CD8-positive, alpha-beta memory T cell (primary cell): ENCODE measurements at regions not wholly inside any gene's neighbourhood (a gene's known extent, or its start where the extent isn't known, plus 50 kb on each side); places are given as distances from the start of the nearest gene placed in this dataset.

Experiments used
- CTCF ChIA-PET: fragments of 350-600 bp; sonication (Branson Sonifier 250); formaldehyde crosslinking; loops from one replicate; lab custom pipeline; 2021; ENCODE audit warnings: antibody characterized with exemption; lab: Charles Lee
- POLR2A ChIA-PET: fragments of 350-600 bp; sonication (Branson Sonifier 250); formaldehyde crosslinking; loops from one replicate; lab custom pipeline; 2021; ENCODE audit warnings: antibody characterized with exemption; lab: Charles Lee
- DNase-seq, 5 donors: peaks; one replicate each; pipeline versions ENCODE4 v3.0.0 to v3.0.0-alpha.2; 2020 to 2022; ENCODE audit warnings: mixed read lengths in 1 of 5
- H3K27ac ChIP-seq: one replicate; pipeline ENCODE4 v1.7.0; 2013; ENCODE audit warnings: low read depth, mild to moderate bottlenecking, low read length, moderate library complexity
- H3K27me3 ChIP-seq: 2 replicates; pipeline ENCODE4 v1.7.0; 2013; ENCODE audit warnings: low read length, mild to moderate bottlenecking; ENCODE audit not compliant: insufficient read depth, poor library complexity, severe bottlenecking
- H3K36me3 ChIP-seq: 2 replicates; pipeline ENCODE4 v1.7.0; 2013; ENCODE audit warnings: mild to moderate bottlenecking, low read length, moderate library complexity; ENCODE audit not compliant: insufficient read depth
- H3K4me1 ChIP-seq: 2 replicates; pipeline ENCODE4 v1.7.0; 2013; ENCODE audit warnings: mild to moderate bottlenecking, low read length, moderate library complexity; ENCODE audit not compliant: insufficient read depth
- H3K4me3 ChIP-seq: 2 replicates; pipeline ENCODE4 v1.7.0; 2013; ENCODE audit warnings: mild to moderate bottlenecking, low read length
- H3K9me3 ChIP-seq: 2 replicates; pipeline ENCODE4 v1.7.0; 2013; ENCODE audit warnings: mild to moderate bottlenecking, low read length
- H3K27ac Mint-ChIP-seq, 8 donors: one replicate each; pipeline ENCODE4 v1.8.0; 2020 to 2021; ENCODE audit warnings: mixed read lengths in 8 of 8, mild to moderate bottlenecking in 6 of 8, inconsistent platforms in 3 of 8, moderate library complexity in 3 of 8
- H3K27me3 Mint-ChIP-seq, 2 donors: one replicate each; pipeline ENCODE4 v1.8.0; 2020 to 2021; ENCODE audit warnings: mixed read lengths in 2 of 2, mild to moderate bottlenecking in 1 of 2, moderate library complexity in 1 of 2
- H3K36me3 Mint-ChIP-seq, 3 donors: one replicate each; pipeline ENCODE4 v1.8.0; 2020 to 2021; ENCODE audit warnings: mixed read lengths in 3 of 3, inconsistent platforms in 1 of 3, mild to moderate bottlenecking in 1 of 3
- H3K4me1 Mint-ChIP-seq, 3 donors: one replicate each; pipeline ENCODE4 v1.8.0; 2020 to 2021; ENCODE audit warnings: mixed read lengths in 3 of 3, inconsistent platforms in 1 of 3, mild to moderate bottlenecking in 1 of 3
- H3K4me3 Mint-ChIP-seq, 7 donors: one replicate each; pipeline ENCODE4 v1.8.0; 2020 to 2021; ENCODE audit warnings: mixed read lengths in 7 of 7, mild to moderate bottlenecking in 6 of 7, moderate library complexity in 4 of 7, inconsistent platforms in 2 of 7
- H3K9me3 Mint-ChIP-seq, 5 donors: one replicate each; pipeline ENCODE4 v1.8.0; 2020 to 2022; ENCODE audit warnings: mixed read lengths in 5 of 5, mild to moderate bottlenecking in 3 of 5, moderate library complexity in 2 of 5, inconsistent platforms in 1 of 5

GRCh38 chr5:117675646-117676045 is 1101.0 kb upstream of the SEMA6A start:
- Histone ChIP-seq H3K9me3 (no peaks in the 10 kb centered on the region), H3K27me3 (no peaks in the 10 kb centered on the region), H3K4me3 (no peak overlapping the region), H3K4me1 (no peaks in the 10 kb centered on the region), H3K36me3 (no peaks in the 10 kb centered on the region), H3K27ac (no peak overlapping the region)
- Mint-ChIP-seq H3K27me3 (no peaks in the 10 kb centered on the region), H3K4me3 (no peak overlapping the region), H3K9me3 (peaks cover 0 to 8% (median 2%) of the 10 kb centered on the region in 5 donors), H3K36me3 (no peaks in the 10 kb centered on the region), H3K4me1 (no peaks in the 10 kb centered on the region), H3K27ac (no peak overlapping the region)
- POLR2A ChIA-PET, result no interaction called here
- CTCF ChIA-PET, result no interaction called here
- no peak for DNase-seq

DNA sequence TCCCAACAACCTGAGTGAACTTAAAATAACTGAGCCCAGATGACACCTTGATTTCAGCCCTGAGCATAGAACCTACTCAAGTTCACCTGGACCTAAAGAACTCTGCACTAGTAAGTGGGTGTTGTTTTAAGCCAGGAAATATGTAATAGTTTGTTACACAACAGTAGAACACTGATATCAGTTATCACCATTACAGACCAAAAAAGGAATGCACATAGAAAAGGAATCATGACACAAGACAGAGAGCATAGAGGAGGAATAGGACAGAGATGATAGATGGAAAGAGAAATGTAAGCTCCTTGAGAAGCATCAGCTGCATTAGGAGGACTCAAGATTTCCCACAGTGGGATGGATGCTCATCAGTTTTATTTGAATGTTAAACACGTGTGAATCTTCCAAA is 1096.9 kb upstream of the SEMA6A start:
- DNase-seq, result no peak
- POLR2A ChIA-PET, result no interaction called here
- no peak overlapping the region for H3K27ac Mint-ChIP-seq
- Histone ChIP-seq H3K36me3 (no peaks in the 10 kb centered on the region), H3K27me3 (no peaks in the 10 kb centered on the region), H3K27ac (no peak overlapping the region), H3K9me3 (no peaks in the 10 kb centered on the region), H3K4me3 (no peak overlapping the region), H3K4me1 (no peaks in the 10 kb centered on the region)
- peaks cover 0 to 9% (median 3%) of the 10 kb centered on the region in 5 donors for H3K9me3 Mint-ChIP-seq
- CTCF ChIA-PET, result no interaction called here
- no peak overlapping the region for H3K4me3 Mint-ChIP-seq
- H3K4me1 Mint-ChIP-seq, result no peaks in the 10 kb centered on the region
- H3K27me3 Mint-ChIP-seq, result no peaks in the 10 kb centered on the region
- no peaks in the 10 kb centered on the region for H3K36me3 Mint-ChIP-seq

- H3K4me1 Mint-ChIP-seq, result no peaks in the 10 kb centered on the region
- H3K27me3 ChIP-seq, result no peaks in the 10 kb centered on the region
- no peaks in the 10 kb centered on the region for H3K4me1 ChIP-seq
- peaks cover 0 to 20% (median 8%) of the 10 kb centered on the region in 5 donors for H3K9me3 Mint-ChIP-seq
- no peak overlapping the region for H3K27ac ChIP-seq
- no peaks in the 10 kb centered on the region for H3K27me3 Mint-ChIP-seq
- H3K9me3 ChIP-seq, result no peaks in the 10 kb centered on the region
- no peak overlapping the region for H3K27ac Mint-ChIP-seq
- H3K36me3 Mint-ChIP-seq, result no peaks in the 10 kb centered on the region
- H3K36me3 ChIP-seq, result no peaks in the 10 kb centered on the region
- ChIA-PET CTCF (no interaction called here), POLR2A (no interaction called here)
- DNase-seq, result no peak
- no peak overlapping the region for H3K4me3 ChIP-seq
- no peak overlapping the region for H3K4me3 Mint-ChIP-seq
These were observed 1092.5 kb upstream of the SEMA6A start for GRCh38 chr5:117667105-117667504.

- no peak for DNase-seq
- no peak overlapping the region for H3K4me3 Mint-ChIP-seq
- H3K36me3 Mint-ChIP-seq, result no peaks in the 10 kb centered on the region
- H3K4me1 Mint-ChIP-seq, result no peaks in the 10 kb centered on the region
- ChIA-PET POLR2A (no interaction called here), CTCF (no interaction called here)
- Histone ChIP-seq H3K4me3 (no peak overlapping the region), H3K9me3 (no peaks in the 10 kb centered on the region), H3K27me3 (no peaks in the 10 kb centered on the region), H3K27ac (no peak overlapping the region), H3K4me1 (no peaks in the 10 kb centered on the region), H3K36me3 (no peaks in the 10 kb centered on the region)
- H3K27ac Mint-ChIP-seq, result no peak overlapping the region
- H3K9me3 Mint-ChIP-seq, result peaks cover 0 to 24% (median 7%) of the 10 kb centered on the region in 5 donors
- no peaks in the 10 kb centered on the region for H3K27me3 Mint-ChIP-seq
These were observed 1090.5 kb upstream of the SEMA6A start for GRCh38 chr5:117665121-117665520.

GRCh38 chr5:117662361-117662760 is 1087.7 kb upstream of the SEMA6A start:
- H3K36me3 Mint-ChIP-seq, result no peaks in the 10 kb centered on the region
- H3K4me3 Mint-ChIP-seq, result no peak overlapping the region
- Histone ChIP-seq H3K4me1 (no peaks in the 10 kb centered on the region), H3K27me3 (no peaks in the 10 kb centered on the region), H3K4me3 (no peak overlapping the region), H3K9me3 (no peaks in the 10 kb centered on the region), H3K27ac (no peak overlapping the region), H3K36me3 (no peaks in the 10 kb centered on the region)
- H3K27ac Mint-ChIP-seq, result no peak overlapping the region
- POLR2A ChIA-PET, result no interaction called here
- H3K4me1 Mint-ChIP-seq, result no peaks in the 10 kb centered on the region
- CTCF ChIA-PET, result no interaction called here
- DNase-seq, result no peak
- peaks cover 7 to 30% (median 12%) of the 10 kb centered on the region in 5 donors for H3K9me3 Mint-ChIP-seq
- H3K27me3 Mint-ChIP-seq, result no peaks in the 10 kb centered on the region

DNA sequence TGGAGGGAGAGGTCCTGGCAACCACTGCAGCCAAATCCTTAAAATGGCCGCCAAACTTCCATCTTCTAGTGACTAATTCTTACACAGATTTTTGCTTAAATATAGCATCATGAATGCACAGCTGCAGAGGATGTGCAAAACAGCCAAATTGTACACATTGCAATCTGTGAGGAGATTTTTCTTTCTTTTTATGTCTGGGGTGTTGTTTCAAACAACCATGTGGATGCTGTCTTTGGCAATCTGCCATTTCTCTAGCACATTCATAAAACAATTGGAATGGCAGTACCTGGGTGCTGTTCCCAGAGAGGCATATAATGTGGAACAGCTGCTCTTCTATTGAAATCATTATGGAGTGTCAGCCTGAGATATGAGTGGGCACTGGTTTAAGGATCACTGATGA is 1082.9 kb upstream of the SEMA6A start:
- no peaks in the 10 kb centered on the region for H3K36me3 ChIP-seq
- Mint-ChIP-seq H3K4me3 (no peak overlapping the region), H3K36me3 (no peaks in the 10 kb centered on the region), H3K27ac (no peak overlapping the region), H3K4me1 (no peaks in the 10 kb centered on the region), H3K27me3 (no peaks in the 10 kb centered on the region), H3K9me3 (peaks cover 6 to 31% (median 8%) of the 10 kb centered on the region in 5 donors)
- CTCF ChIA-PET, result no interaction called here
- POLR2A ChIA-PET, result no interaction called here
- no peak overlapping the region for H3K4me3 ChIP-seq
- no peaks in the 10 kb centered on the region for H3K9me3 ChIP-seq
- H3K4me1 ChIP-seq, result no peaks in the 10 kb centered on the region
- no peak for DNase-seq
- H3K27ac ChIP-seq, result no peak overlapping the region
- no peaks in the 10 kb centered on the region for H3K27me3 ChIP-seq

- POLR2A ChIA-PET, result no interaction called here
- CTCF ChIA-PET, result no interaction called here
- DNase-seq, result no peak
- no peak overlapping the region for H3K27ac ChIP-seq
- Mint-ChIP-seq H3K27ac (no peak overlapping the region), H3K9me3 (peaks cover 0 to 30% (median 8%) of the 10 kb centered on the region in 5 donors), H3K4me3 (no peak overlapping the region), H3K36me3 (no peaks in the 10 kb centered on the region), H3K4me1 (no peaks in the 10 kb centered on the region), H3K27me3 (no peaks in the 10 kb centered on the region)
- H3K36me3 ChIP-seq, result no peaks in the 10 kb centered on the region
- no peaks in the 10 kb centered on the region for H3K4me1 ChIP-seq
- H3K27me3 ChIP-seq, result no peaks in the 10 kb centered on the region
- no peak overlapping the region for H3K4me3 ChIP-seq
- no peaks in the 10 kb centered on the region for H3K9me3 ChIP-seq
These were observed 1078.3 kb upstream of the SEMA6A start for GRCh38 chr5:117652958-117653280.

- H3K4me1 ChIP-seq, result no peaks in the 10 kb centered on the region
- H3K36me3 Mint-ChIP-seq, result no peaks in the 10 kb centered on the region
- H3K27me3 ChIP-seq, result no peaks in the 10 kb centered on the region
- DNase-seq, result no peak
- no peaks in the 10 kb centered on the region for H3K36me3 ChIP-seq
- no peaks in the 10 kb centered on the region for H3K4me1 Mint-ChIP-seq
- H3K4me3 ChIP-seq, result no peak overlapping the region
- H3K27ac Mint-ChIP-seq, result no peak overlapping the region
- H3K27ac ChIP-seq, result no peak overlapping the region
- ChIA-PET POLR2A (no interaction called here), CTCF (no interaction called here)
- peaks cover 0 to 24% (median 8%) of the 10 kb centered on the region in 5 donors for H3K9me3 Mint-ChIP-seq
- H3K9me3 ChIP-seq, result no peaks in the 10 kb centered on the region
- H3K4me3 Mint-ChIP-seq, result no peak overlapping the region
- H3K27me3 Mint-ChIP-seq, result no peaks in the 10 kb centered on the region
These were observed 1077.7 kb upstream of the SEMA6A start for GRCh38 chr5:117652036-117652957.
